ENCODE measurements at regions not wholly inside any gene's neighbourhood (a gene's known extent, or its start where the extent isn't known, plus 50 kb on each side); places are given as distances from the start of the nearest gene placed in this dataset.

- no peak overlapping the region for H3K4me3 Mint-ChIP-seq (ENCODE audit: unreplicated experiment)
- no peaks in the 10 kb centered on the region for H3K27me3 Mint-ChIP-seq (ENCODE audit: unreplicated experiment)
- H3K9me3 Mint-ChIP-seq (ENCODE audit: unreplicated experiment), result no peaks in the 10 kb centered on the region
- no peak overlapping the region for H3K27ac Mint-ChIP-seq (ENCODE audit: unreplicated experiment)
- DNase-seq (ENCODE audit: extremely low spot score, unreplicated experiment), result no peak
- H3K36me3 Mint-ChIP-seq (ENCODE audit: unreplicated experiment), result no peaks in the 10 kb centered on the region
- H3K4me1 Mint-ChIP-seq (ENCODE audit: unreplicated experiment), result peaks cover 25% of the 10 kb centered on the region
- TF ChIP-seq CTCF (IDR thresholded peaks at IDR 0.05), result no peak
These were observed 169.7 kb upstream of the TNFAIP3 start for GRCh38 chr6:137697267-137697938.

- H3K27ac Mint-ChIP-seq (ENCODE audit: unreplicated experiment), result no peak overlapping the region
- H3K4me3 Mint-ChIP-seq (ENCODE audit: unreplicated experiment), result no peak overlapping the region
- DNase-seq (ENCODE audit: extremely low spot score, unreplicated experiment), result no peak
- H3K4me1 Mint-ChIP-seq (ENCODE audit: unreplicated experiment), result peaks cover 25% of the 10 kb centered on the region
- no peaks in the 10 kb centered on the region for H3K36me3 Mint-ChIP-seq (ENCODE audit: unreplicated experiment)
- H3K9me3 Mint-ChIP-seq (ENCODE audit: unreplicated experiment), result no peaks in the 10 kb centered on the region
- H3K27me3 Mint-ChIP-seq (ENCODE audit: unreplicated experiment), result no peaks in the 10 kb centered on the region
- TF ChIP-seq CTCF (IDR thresholded peaks at IDR 0.05), result no peak
These were observed 168.4 kb upstream of the TNFAIP3 start for GRCh38 chr6:137698636-137699030.

GRCh38 chr6:137699031-137699683, 167.9 kb upstream of the TNFAIP3 start:
- H3K27ac Mint-ChIP-seq (ENCODE audit: unreplicated experiment), result no peak overlapping the region
- H3K4me1 Mint-ChIP-seq (ENCODE audit: unreplicated experiment), result peaks cover 25% of the 10 kb centered on the region
- TF ChIP-seq CTCF (IDR thresholded peaks at IDR 0.05), result no peak
- H3K4me3 Mint-ChIP-seq (ENCODE audit: unreplicated experiment), result no peak overlapping the region
- DNase-seq (ENCODE audit: extremely low spot score, unreplicated experiment), result no peak
- H3K27me3 Mint-ChIP-seq (ENCODE audit: unreplicated experiment), result no peaks in the 10 kb centered on the region
- no peaks in the 10 kb centered on the region for H3K9me3 Mint-ChIP-seq (ENCODE audit: unreplicated experiment)
- no peaks in the 10 kb centered on the region for H3K36me3 Mint-ChIP-seq (ENCODE audit: unreplicated experiment)

- no peaks in the 10 kb centered on the region for H3K9me3 Mint-ChIP-seq (ENCODE audit: unreplicated experiment)
- DNase-seq (ENCODE audit: extremely low spot score, unreplicated experiment), result no peak
- H3K36me3 Mint-ChIP-seq (ENCODE audit: unreplicated experiment), result no peaks in the 10 kb centered on the region
- peaks cover 26% of the 10 kb centered on the region for H3K4me1 Mint-ChIP-seq (ENCODE audit: unreplicated experiment)
- TF ChIP-seq CTCF (IDR thresholded peaks at IDR 0.05), result no peak
- no peaks in the 10 kb centered on the region for H3K27me3 Mint-ChIP-seq (ENCODE audit: unreplicated experiment)
- no peak overlapping the region for H3K27ac Mint-ChIP-seq (ENCODE audit: unreplicated experiment)
- no peak overlapping the region for H3K4me3 Mint-ChIP-seq (ENCODE audit: unreplicated experiment)
These were observed 166.9 kb upstream of the TNFAIP3 start for GRCh38 chr6:137700161-137700560.

GRCh38 chr6:137700751-137701477, 166.1 kb upstream of the TNFAIP3 start:
- H3K4me3 Mint-ChIP-seq (ENCODE audit: unreplicated experiment), result no peak overlapping the region
- no peak for TF ChIP-seq CTCF (IDR thresholded peaks at IDR 0.05)
- H3K27me3 Mint-ChIP-seq (ENCODE audit: unreplicated experiment), result no peaks in the 10 kb centered on the region
- H3K36me3 Mint-ChIP-seq (ENCODE audit: unreplicated experiment), result no peaks in the 10 kb centered on the region
- peaks cover 28% of the 10 kb centered on the region for H3K4me1 Mint-ChIP-seq (ENCODE audit: unreplicated experiment)
- DNase-seq (ENCODE audit: extremely low spot score, unreplicated experiment), result no peak
- H3K27ac Mint-ChIP-seq (ENCODE audit: unreplicated experiment), result no peak overlapping the region
- H3K9me3 Mint-ChIP-seq (ENCODE audit: unreplicated experiment), result no peaks in the 10 kb centered on the region

All from osteocyte (in vitro differentiated cells).